HEK293T (cell line): ENCODE measurements at regions not wholly inside any gene's neighbourhood (a gene's known extent, or its start where the extent isn't known, plus 50 kb on each side); places are given as distances from the start of the nearest gene placed in this dataset.

ENCODE experiments used
- CTCF ChIA-PET: fragments of 350-600 bp; formaldehyde crosslinking; extraction: SDS; loops from one replicate; lab custom pipeline; 2021; ENCODE audit warnings: antibody characterized with exemption, inconsistent platforms; lab: Yijun Ruan, JAX
- POLR2A ChIA-PET: fragments of 350-600 bp; formaldehyde crosslinking; extraction: SDS; loops from one replicate; lab custom pipeline; 2020; ENCODE audit warnings: antibody characterized with exemption, inconsistent platforms; lab: Yijun Ruan, JAX
- DNase-seq: peaks from one replicate; pipeline ENCODE4 v3.0.0; 2012; ENCODE audit warnings: mixed read lengths; ENCODE audit errors: extremely low spot score
- ARNT ChIP-seq: fragments of 450-650 bp; IDR thresholded peaks from 2 replicates; pipeline ENCODE4 v1.6.1; 2017; ENCODE audit warnings: mild to moderate bottlenecking
- BHLHE40 ChIP-seq: fragments of 450-650 bp; IDR thresholded peaks from 2 replicates; pipeline ENCODE4 v1.6.1; 2016; ENCODE audit warnings: mild to moderate bottlenecking, moderate library complexity, borderline replicate concordance
- CTBP1 ChIP-seq: fragments of 450-650 bp; IDR thresholded peaks from 2 replicates; pipeline ENCODE4 v1.6.1; 2016; ENCODE audit warnings: borderline replicate concordance
- ELF4 ChIP-seq: fragments of 450-650 bp; IDR thresholded peaks from 2 replicates; pipeline ENCODE4 v1.6.1; 2017; ENCODE audit warnings: antibody characterized with exemption
- FOXA1 ChIP-seq: fragments of 450-650 bp; IDR thresholded peaks from 2 replicates; pipeline ENCODE4 v1.6.1; 2016; ENCODE audit warnings: mild to moderate bottlenecking
- FOXK2 ChIP-seq: fragments of 450-650 bp; IDR thresholded peaks from 2 replicates; pipeline ENCODE4 v1.6.1; 2016; ENCODE audit warnings: mild to moderate bottlenecking
- FOXM1 ChIP-seq: fragments of 450-650 bp; IDR thresholded peaks from 2 replicates; pipeline ENCODE4 v1.6.1; 2017; ENCODE audit warnings: mild to moderate bottlenecking, borderline replicate concordance
- HDGF ChIP-seq: fragments of 450-650 bp; IDR thresholded peaks from 2 replicates; pipeline ENCODE4 v1.6.1; 2017; ENCODE audit warnings: antibody characterized with exemption, borderline replicate concordance
- L3MBTL2 ChIP-seq: fragments of 450-650 bp; conservative IDR thresholded peaks from 2 replicates; pipeline ENCODE4 v1.6.1; 2016; ENCODE audit warnings: mild to moderate bottlenecking
- LEF1 ChIP-seq: fragments of 450-650 bp; IDR thresholded peaks from 2 replicates; pipeline ENCODE4 v1.6.1; 2017; ENCODE audit warnings: mild to moderate bottlenecking, borderline replicate concordance
- NFRKB ChIP-seq: fragments of 450-650 bp; IDR thresholded peaks from 2 replicates; pipeline ENCODE4 v1.6.1; 2016; ENCODE audit warnings: mild to moderate bottlenecking, moderate library complexity
- SP1 ChIP-seq: fragments of 450-650 bp; IDR thresholded peaks from 2 replicates; pipeline ENCODE4 v1.6.1; 2017
- SUZ12 ChIP-seq: fragments of 450-650 bp; IDR thresholded peaks from 2 replicates; pipeline ENCODE4 v1.6.1; 2016; ENCODE audit warnings: mild to moderate bottlenecking
- TARDBP ChIP-seq: fragments of 450-650 bp; IDR thresholded peaks from 2 replicates; pipeline ENCODE4 v1.6.1; 2016
- ZNF384 ChIP-seq: fragments of 450-650 bp; IDR thresholded peaks from 2 replicates; pipeline ENCODE4 v1.6.1; 2016
- TF ChIP-seq, protein P1 (sequence below): fragments of 450-650 bp; IDR thresholded peaks from 2 replicates; pipeline ENCODE4 v1.6.1; 2016

GRCh38 chr2:2448178-2448577, 117.1 kb upstream of the MYT1L start:
- no peak for DNase-seq
- TF ChIP-seq BHLHE40 (no peak), ELF4 (no peak), FOXK2 (no peak), FOXM1 (no peak), L3MBTL2 (no peak), CTBP1 (no peak), HDGF (no peak), ARNT (no peak), ZNF384 (no peak)
- TF ChIP-seq, protein P1, sequence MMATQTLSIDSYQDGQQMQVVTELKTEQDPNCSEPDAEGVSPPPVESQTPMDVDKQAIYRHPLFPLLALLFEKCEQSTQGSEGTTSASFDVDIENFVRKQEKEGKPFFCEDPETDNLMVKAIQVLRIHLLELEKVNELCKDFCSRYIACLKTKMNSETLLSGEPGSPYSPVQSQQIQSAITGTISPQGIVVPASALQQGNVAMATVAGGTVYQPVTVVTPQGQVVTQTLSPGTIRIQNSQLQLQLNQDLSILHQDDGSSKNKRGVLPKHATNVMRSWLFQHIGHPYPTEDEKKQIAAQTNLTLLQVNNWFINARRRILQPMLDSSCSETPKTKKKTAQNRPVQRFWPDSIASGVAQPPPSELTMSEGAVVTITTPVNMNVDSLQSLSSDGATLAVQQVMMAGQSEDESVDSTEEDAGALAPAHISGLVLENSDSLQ, result no peak
- CTCF ChIA-PET, result no interaction called here
- POLR2A ChIA-PET, result no interaction called here

DNA sequence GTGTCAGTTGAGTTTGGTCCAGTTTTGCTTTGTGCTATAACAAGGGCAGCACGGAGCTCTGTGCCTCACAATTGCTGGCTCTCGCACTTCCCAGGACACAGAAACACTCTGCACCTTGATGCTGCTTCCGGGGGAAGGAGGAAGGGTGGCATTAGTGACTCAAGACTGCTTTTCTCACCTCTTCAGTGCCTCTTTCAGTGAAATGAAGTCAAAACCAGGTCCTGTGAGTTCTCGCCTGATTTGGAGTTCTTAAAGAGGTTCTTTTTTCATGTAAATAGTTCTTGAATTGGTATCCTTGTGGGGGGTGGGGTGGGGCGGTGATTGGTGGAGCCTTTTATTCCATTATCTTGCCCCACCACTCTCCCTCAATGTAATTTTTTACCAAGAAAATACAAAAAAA, 91.5 kb upstream of the MYT1L start:
- ChIA-PET POLR2A (no interaction called here), CTCF (no interaction called here)
- no peak for DNase-seq
- TF ChIP-seq FOXM1 (no peak), CTBP1 (no peak), BHLHE40 (no peak), TARDBP (no peak), SUZ12 (no peak), HDGF (no peak), ARNT (no peak), LEF1 (no peak), L3MBTL2 (no peak), ELF4 (no peak), NFRKB (no peak), FOXK2 (no peak)
- TF ChIP-seq, protein P1, result no peak

GRCh38 chr2:2413525-2413924, 82.5 kb upstream of the MYT1L start:
- ChIA-PET POLR2A (no interaction called here), CTCF (no interaction called here)
- TF ChIP-seq FOXM1 (no peak), CTBP1 (no peak), SUZ12 (no peak), LEF1 (no peak), ZNF384 (no peak), FOXA1 (no peak), L3MBTL2 (no peak)

DNA sequence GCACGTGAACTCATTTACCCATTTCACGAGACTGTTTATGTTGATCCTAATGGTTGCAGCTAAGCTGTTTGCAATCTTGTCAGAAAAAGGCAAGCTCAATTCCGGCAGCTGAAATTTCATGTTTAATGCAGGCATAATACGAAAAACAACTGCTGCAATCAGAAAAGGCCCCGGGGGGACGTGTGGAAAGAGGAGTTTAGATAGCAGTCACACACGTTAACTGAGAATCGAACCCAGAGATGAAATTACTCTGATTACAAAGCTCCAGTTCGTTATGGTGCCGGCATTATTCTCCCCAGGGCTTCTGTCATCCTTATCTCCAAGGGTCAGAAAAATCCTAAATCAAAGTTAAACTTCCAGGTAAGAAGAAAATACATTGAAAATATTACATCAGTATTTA, 79.9 kb upstream of the MYT1L start:
- DNase-seq, result no peak
- TF ChIP-seq ELF4, result no peak
- ChIA-PET CTCF (no interaction called here), POLR2A (no interaction called here)

More at GRCh38 chr2:2413525-2413924, 82.5 kb upstream of the MYT1L start:
- DNase-seq, result no peak

DNA sequence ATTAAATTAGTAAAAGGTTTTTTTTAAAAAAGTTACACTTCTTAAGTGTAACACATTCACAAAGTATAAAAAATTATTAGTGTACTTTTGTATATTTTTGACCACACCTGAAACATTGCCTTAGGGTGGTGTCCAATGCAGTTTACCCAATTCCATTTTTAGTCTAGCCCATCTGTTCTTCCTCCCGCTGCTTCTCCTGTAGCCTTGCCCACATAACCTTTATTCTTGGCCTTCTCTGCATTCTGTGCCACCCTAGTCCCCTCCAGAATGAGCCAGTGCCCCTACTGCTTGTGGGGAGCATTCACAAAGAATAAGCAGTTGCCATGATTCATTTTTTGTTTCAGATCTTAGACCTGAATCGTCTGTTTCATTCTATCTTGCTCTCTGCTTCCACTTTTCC, 78.4 kb upstream of the MYT1L start:
- ChIA-PET POLR2A (no interaction called here), CTCF (no interaction called here)
- TF ChIP-seq, protein P1, result no peak
- TF ChIP-seq BHLHE40 (no peak), FOXA1 (no peak), CTBP1 (no peak), SP1 (no peak), NFRKB (no peak), ARNT (no peak), ELF4 (no peak), HDGF (no peak), SUZ12 (no peak), TARDBP (no peak), ZNF384 (no peak), L3MBTL2 (no peak), FOXK2 (no peak), FOXM1 (no peak), LEF1 (no peak)
- no peak for DNase-seq

DNA sequence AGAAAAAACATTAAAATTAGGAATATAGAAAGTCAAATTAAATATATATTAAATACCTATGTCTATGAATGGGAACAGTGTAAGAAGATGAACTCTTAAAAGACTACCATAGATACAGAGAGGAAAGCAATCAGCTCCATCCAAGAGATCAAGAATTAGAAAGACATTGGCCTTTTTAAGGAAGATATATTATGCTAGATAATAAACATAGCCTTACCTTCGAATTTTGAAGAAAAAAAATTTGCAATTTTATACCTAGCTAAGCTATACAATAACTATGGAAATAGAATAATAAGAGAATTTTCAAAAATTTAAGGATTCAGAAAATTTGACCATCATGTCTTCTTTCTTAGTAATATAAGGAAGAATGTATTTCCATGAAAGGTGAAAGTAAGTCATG, 74.7 kb upstream of the MYT1L start:
- POLR2A ChIA-PET, result no interaction called here
- no peak for TF ChIP-seq CTBP1
- no peak for TF ChIP-seq BHLHE40
- TF ChIP-seq LEF1, result no peak
- no peak for DNase-seq
- CTCF ChIA-PET, result no interaction called here

DNA sequence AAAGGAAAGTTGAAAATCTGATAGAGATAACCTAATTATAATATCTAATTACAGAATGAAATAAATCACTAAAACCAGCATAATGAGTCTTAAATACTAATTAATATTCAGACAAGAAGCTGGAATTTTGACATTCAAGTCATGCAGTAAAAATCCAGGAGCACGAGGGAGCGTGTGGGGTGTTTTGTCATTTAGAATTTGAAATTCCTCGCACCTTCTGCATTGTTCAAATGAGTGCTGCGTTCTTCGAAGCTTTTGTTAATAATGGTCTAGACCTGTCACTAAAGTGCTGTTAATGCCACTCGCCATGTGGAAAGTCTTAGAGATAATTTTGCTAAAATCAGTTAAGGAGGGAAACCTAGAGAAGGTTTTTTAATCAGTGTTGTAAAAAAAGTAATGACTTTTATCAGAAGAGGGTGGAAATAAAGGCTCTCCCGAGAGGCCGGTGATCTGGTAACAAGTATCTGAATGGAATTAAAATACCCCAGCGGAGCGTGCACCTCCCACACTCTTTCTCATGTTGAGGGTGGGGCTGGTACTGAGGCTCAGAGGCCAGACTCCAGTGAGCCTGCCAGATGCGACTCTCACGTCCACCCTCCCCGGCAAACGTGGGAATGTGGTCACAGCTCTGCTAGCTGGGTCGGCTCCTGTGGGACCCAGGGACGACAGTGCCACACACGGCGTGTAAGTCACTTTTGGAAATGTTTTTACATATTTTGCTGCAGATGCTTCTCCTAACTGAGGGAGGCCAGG, 69.4 kb upstream of the MYT1L start:
- POLR2A ChIA-PET, result no interaction called here
- TF ChIP-seq SUZ12 (no peak), ELF4 (no peak), NFRKB (no peak), ARNT (no peak), FOXM1 (no peak), ZNF384 (no peak), BHLHE40 (no peak), TARDBP (no peak), FOXK2 (no peak), LEF1 (no peak), HDGF (no peak), CTBP1 (no peak), SP1 (no peak), L3MBTL2 (no peak), FOXA1 (no peak)
- TF ChIP-seq, protein P1, result no peak
- no peak for DNase-seq
- CTCF ChIA-PET, result no interaction called here
